NT2/D1 (cell line): ENCODE measurements at regions not wholly inside any gene's neighbourhood (a gene's known extent, or its start where the extent isn't known, plus 50 kb on each side); places are given as distances from the start of the nearest gene placed in this dataset.

Experiments
- YY1 ChIP-seq: IDR thresholded peaks from 2 replicates; pipeline ENCODE4 v1.6.1; 2011; ENCODE audit not compliant: insufficient read length, insufficient read depth
- ZNF274 ChIP-seq: IDR thresholded peaks from 2 replicates; pipeline ENCODE4 v1.6.1; 2011; ENCODE audit warnings: mild to moderate bottlenecking, low read depth, low read length

DNA sequence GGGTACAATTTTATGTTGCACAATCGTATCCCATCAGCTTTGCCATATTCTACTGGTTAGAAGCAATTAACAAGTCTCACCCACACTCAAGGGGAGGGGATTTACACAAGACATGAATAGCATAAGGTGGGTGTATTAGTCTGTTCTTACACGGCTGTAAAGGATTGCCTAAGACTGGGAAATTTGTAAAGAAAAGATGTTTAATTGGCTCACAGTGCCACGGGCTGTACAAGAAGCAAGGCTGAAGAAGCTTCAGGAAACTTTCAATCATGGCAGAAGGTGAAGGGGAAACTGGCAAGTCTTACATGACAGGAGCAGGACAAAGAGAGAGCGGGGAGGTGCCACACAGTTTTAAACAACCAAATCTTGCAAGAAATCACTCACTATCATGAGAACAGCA, 231.8 kb upstream of the AMIGO2 start:
- TF ChIP-seq YY1 (no peak), ZNF274 (no peak)
